GM23248 (cell line): ENCODE measurements at regions not wholly inside any gene's neighbourhood (a gene's known extent, or its start where the extent isn't known, plus 50 kb on each side); places are given as distances from the start of the nearest gene placed in this dataset.

ENCODE experiments used
- EZH2 ChIP-seq: fragments of 200-600 bp; sonication (generic); IDR thresholded peaks from 2 replicates; pipeline ENCODE4 v1.6.1; 2018; ENCODE audit warnings: antibody characterized with exemption, mild to moderate bottlenecking; ENCODE audit not compliant: insufficient read depth, poor library complexity, severe bottlenecking
- EZH2phosphoT487 ChIP-seq: fragments of 200-600 bp; sonication (generic); IDR thresholded peaks from 2 replicates; pipeline ENCODE4 v1.6.1; 2018; ENCODE audit warnings: antibody characterized with exemption, moderate library complexity, mild to moderate bottlenecking, low read depth; ENCODE audit not compliant: insufficient read depth

DNA sequence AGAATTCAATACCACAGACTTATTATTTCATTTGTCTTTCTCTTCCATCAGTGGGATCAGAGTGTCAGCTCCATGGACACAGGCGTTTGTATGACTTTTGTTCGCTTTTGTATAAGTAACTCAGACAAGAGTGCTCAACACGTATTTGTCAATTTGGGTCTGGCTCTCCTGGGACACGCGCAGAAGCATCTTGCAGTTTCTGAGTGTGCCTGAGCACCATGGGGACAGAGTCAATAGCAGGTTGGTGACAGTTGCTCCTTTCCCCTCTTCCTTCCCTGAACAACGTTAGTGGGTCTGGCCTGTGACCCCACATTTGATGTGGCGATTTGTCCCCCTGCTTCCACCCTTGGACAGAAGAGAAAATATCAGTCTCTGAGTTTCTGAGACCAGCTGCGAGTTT is 120.4 kb upstream of the SDK1 start:
- TF ChIP-seq EZH2 (no peak), EZH2phosphoT487 (no peak)
